ENCODE measurements at regions not wholly inside any gene's neighbourhood (a gene's known extent, or its start where the extent isn't known, plus 50 kb on each side); places are given as distances from the start of the nearest gene placed in this dataset.

GRCh38 chr2:5959836-5960820, 267.9 kb downstream of the SOX11 start:
- no peak for DNase-seq

GRCh38 chr2:5967506-5967905, 275.3 kb downstream of the SOX11 start:
- DNase-seq, result no peak

GRCh38 chr2:5969303-5969702, 277.1 kb downstream of the SOX11 start:
- DNase-seq, result no peak

GRCh38 chr2:5970347-5970746, 278.2 kb downstream of the SOX11 start:
- DNase-seq, result no peak

- no peak for DNase-seq
These were observed 282.3 kb downstream of the SOX11 start for GRCh38 chr2:5974477-5974876.

GRCh38 chr2:5975401-5975800, 283.2 kb downstream of the SOX11 start:
- no peak for DNase-seq

GRCh38 chr2:5976531-5977065, 284.4 kb downstream of the SOX11 start:
- DNase-seq, result no peak

- DNase-seq, result no peak
These were observed 285.3 kb downstream of the SOX11 start for GRCh38 chr2:5977477-5977876.

GRCh38 chr2:5978131-5978751, 286.1 kb downstream of the SOX11 start:
- DNase-seq, result no peak

- no peak for DNase-seq
These were observed 288.4 kb downstream of the SOX11 start for GRCh38 chr2:5980450-5981190.

- no peak for DNase-seq
These were observed 290.2 kb downstream of the SOX11 start for GRCh38 chr2:5982193-5982902.

- no peak for DNase-seq
These were observed 290.7 kb downstream of the SOX11 start for GRCh38 chr2:5982903-5983265.

GRCh38 chr2:5983511-5984272, 291.5 kb downstream of the SOX11 start:
- DNase-seq, result no peak

- no peak for DNase-seq
These were observed 292.1 kb downstream of the SOX11 start for GRCh38 chr2:5984273-5984655.

GRCh38 chr2:5984946-5985345, 292.8 kb downstream of the SOX11 start:
- DNase-seq, result no peak

- no peak for DNase-seq
These were observed 293.6 kb downstream of the SOX11 start for GRCh38 chr2:5985536-5986385.

GRCh38 chr2:5986801-5987787, 294.9 kb downstream of the SOX11 start:
- no peak for DNase-seq

- DNase-seq, result no peak
These were observed 295.9 kb downstream of the SOX11 start for GRCh38 chr2:5988120-5988519.

GRCh38 chr2:5990086-5990485, 297.9 kb downstream of the SOX11 start:
- no peak for DNase-seq

Measured in GOT3 (cell line).